Loucy (cell line): ENCODE measurements at regions not wholly inside any gene's neighbourhood (a gene's known extent, or its start where the extent isn't known, plus 50 kb on each side); places are given as distances from the start of the nearest gene placed in this dataset.

Experiments used
- H2AFZ ChIP-seq: fragments of 200-600 bp; sonication (generic); 2 replicates; pipeline ENCODE4 v1.6.0; 2016; ENCODE audit warnings: antibody characterized with exemption, mild to moderate bottlenecking, low read length, moderate library complexity
- H3F3A ChIP-seq: fragments of 200-600 bp; 2 replicates; pipeline ENCODE4 v1.6.0; 2016; ENCODE audit warnings: antibody characterized with exemption, low read depth, mild to moderate bottlenecking
- H3K27me3 ChIP-seq: fragments of 200-600 bp; sonication (generic); 2 replicates; pipeline ENCODE4 v1.6.1; 2014; ENCODE audit warnings: low read length, mild to moderate bottlenecking; ENCODE audit not compliant: insufficient read depth, poor library complexity, severe bottlenecking
- H3K36me3 ChIP-seq: fragments of 200-600 bp; sonication (generic); 2 replicates; pipeline ENCODE4 v1.6.1; 2016; ENCODE audit warnings: low read length; ENCODE audit not compliant: insufficient read depth
- H3K4me1 ChIP-seq: fragments of 200-600 bp; sonication (generic); 2 replicates; pipeline ENCODE4 v1.5.1; 2014; ENCODE audit warnings: low read length, mild to moderate bottlenecking; ENCODE audit not compliant: insufficient read depth, poor library complexity, severe bottlenecking
- H3K4me2 ChIP-seq: fragments of 200-600 bp; sonication (generic); 2 replicates; pipeline ENCODE4 v1.6.0; 2014; ENCODE audit warnings: antibody characterized with exemption, low read length, low read depth, mild to moderate bottlenecking; ENCODE audit not compliant: poor library complexity, severe bottlenecking
- H3K4me3 ChIP-seq: fragments of 200-600 bp; sonication (generic); 2 replicates; pipeline ENCODE4 v1.5.1; 2014; ENCODE audit warnings: low read length, mild to moderate bottlenecking, mixed read lengths; ENCODE audit not compliant: poor library complexity, severe bottlenecking
- H3K79me2 ChIP-seq: fragments of 200-600 bp; sonication (generic); 2 replicates; pipeline ENCODE4 v1.6.1; 2014; ENCODE audit warnings: low read length; ENCODE audit not compliant: insufficient read depth
- H3K9ac ChIP-seq: fragments of 200-600 bp; sonication (generic); 2 replicates; pipeline ENCODE4 v1.6.0; 2014; ENCODE audit warnings: mild to moderate bottlenecking, low read depth, low read length, moderate library complexity; ENCODE audit not compliant: poor library complexity, severe bottlenecking
- H3K9me2 ChIP-seq: fragments of 200-600 bp; sonication (generic); replicated peaks from 2 replicates; pipeline ENCODE4 v1.6.1; 2016; ENCODE audit warnings: low read depth, low read length, mixed read lengths
- H3K9me3 ChIP-seq: fragments of 200-600 bp; sonication (generic); 2 replicates; pipeline ENCODE4 v1.6.1; 2014; ENCODE audit warnings: mild to moderate bottlenecking, antibody characterized with exemption, low read length, low read depth; ENCODE audit not compliant: insufficient read depth
- H4K20me1 ChIP-seq: fragments of 200-600 bp; sonication (generic); 2 replicates; pipeline ENCODE4 v1.6.0; 2014; ENCODE audit warnings: antibody characterized with exemption, low read length, mild to moderate bottlenecking; ENCODE audit not compliant: insufficient read depth, poor library complexity, severe bottlenecking
- CTCF ChIP-seq: fragments of 200-600 bp; sonication (generic); conservative IDR thresholded peaks from 2 replicates; pipeline ENCODE4 v1.5.1; 2014; ENCODE audit warnings: mild to moderate bottlenecking, antibody characterized with exemption, low read length
- EZH2phosphoT487 ChIP-seq: fragments of 200-600 bp; IDR thresholded peaks from 2 replicates; pipeline ENCODE4 v1.6.1; 2018; ENCODE audit warnings: antibody characterized with exemption, mild to moderate bottlenecking, moderate library complexity, borderline replicate concordance

DNA sequence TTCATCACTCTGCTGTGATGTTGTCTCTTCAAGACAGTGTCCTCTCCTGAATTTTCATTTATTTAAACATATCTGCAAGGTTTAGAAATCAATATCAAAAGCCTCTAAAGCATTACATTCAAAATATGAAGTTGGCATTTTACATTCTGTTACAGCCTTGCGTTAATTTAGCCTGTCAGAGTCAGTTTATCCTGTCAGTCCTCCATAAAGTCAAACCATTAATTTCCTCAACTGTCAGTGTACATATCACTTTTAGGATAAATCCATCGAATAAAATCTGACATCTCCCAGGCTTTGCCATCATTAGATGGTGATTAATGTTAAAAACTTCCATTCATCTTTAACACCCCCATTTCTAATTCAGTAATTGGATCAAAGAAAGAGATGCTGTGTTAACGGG is 77.0 kb downstream of the NPY start:
- no peaks in the 10 kb centered on the region for H3K9me2 ChIP-seq
- no peaks in the 10 kb centered on the region for H3K36me3 ChIP-seq
- no peaks in the 10 kb centered on the region for H3K9me3 ChIP-seq
- H3K79me2 ChIP-seq, result no peaks in the 10 kb centered on the region
- TF ChIP-seq CTCF (no peak), EZH2phosphoT487 (no peak)
- no peak overlapping the region for H2AFZ ChIP-seq
- no peaks in the 10 kb centered on the region for H4K20me1 ChIP-seq
- H3F3A ChIP-seq, result no peaks in the 10 kb centered on the region
- no peaks in the 10 kb centered on the region for H3K27me3 ChIP-seq
- no peak overlapping the region for H3K4me3 ChIP-seq
- H3K4me1 ChIP-seq, result no peaks in the 10 kb centered on the region
- H3K4me2 ChIP-seq, result no peak overlapping the region
- H3K9ac ChIP-seq, result no peak overlapping the region

DNA sequence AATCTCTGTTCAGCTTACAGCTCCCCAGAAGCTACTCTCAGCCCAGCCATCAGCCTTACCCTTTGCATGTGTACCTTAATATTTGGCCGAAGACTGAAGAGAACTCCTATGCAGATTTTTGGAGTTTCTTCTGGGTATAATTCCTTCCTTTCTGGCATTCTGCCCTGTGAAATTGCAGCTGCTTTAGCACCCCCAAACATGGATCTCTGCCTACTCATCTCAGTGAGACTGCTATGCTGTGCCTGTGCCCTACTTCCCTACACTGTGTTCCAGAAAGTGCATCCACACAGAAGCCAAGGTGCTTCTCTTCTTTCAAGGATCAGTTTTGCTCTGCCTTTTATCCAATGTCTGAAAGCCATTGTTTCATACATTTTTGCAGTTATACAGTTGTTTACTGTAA is 81.6 kb downstream of the NPY start:
- H3K9me2 ChIP-seq, result no peaks in the 10 kb centered on the region
- H3K4me1 ChIP-seq, result no peaks in the 10 kb centered on the region
- no peak overlapping the region for H3K9ac ChIP-seq
- H3K9me3 ChIP-seq, result no peaks in the 10 kb centered on the region
- TF ChIP-seq CTCF (no peak), EZH2phosphoT487 (no peak)
- H3K79me2 ChIP-seq, result no peaks in the 10 kb centered on the region
- H3K4me3 ChIP-seq, result no peak overlapping the region
- H4K20me1 ChIP-seq, result no peaks in the 10 kb centered on the region
- H3K4me2 ChIP-seq, result no peak overlapping the region
- H3K36me3 ChIP-seq, result no peaks in the 10 kb centered on the region
- no peak overlapping the region for H2AFZ ChIP-seq
- H3K27me3 ChIP-seq, result no peaks in the 10 kb centered on the region
- no peaks in the 10 kb centered on the region for H3F3A ChIP-seq

- Histone ChIP-seq H3K9me2 (no peaks in the 10 kb centered on the region), H3F3A (no peaks in the 10 kb centered on the region), H4K20me1 (no peaks in the 10 kb centered on the region), H3K9me3 (no peaks in the 10 kb centered on the region), H3K4me2 (no peak overlapping the region), H3K9ac (no peak overlapping the region), H3K4me1 (no peaks in the 10 kb centered on the region), H3K79me2 (no peaks in the 10 kb centered on the region), H3K27me3 (no peaks in the 10 kb centered on the region), H3K4me3 (no peak overlapping the region), H2AFZ (no peak overlapping the region), H3K36me3 (no peaks in the 10 kb centered on the region)
- TF ChIP-seq EZH2phosphoT487, result no peak
- no peak for TF ChIP-seq CTCF
These were observed 82.9 kb downstream of the NPY start for GRCh38 chr7:24366876-24367275.
